ENCODE measurements at regions not wholly inside any gene's neighbourhood (a gene's known extent, or its start where the extent isn't known, plus 50 kb on each side); places are given as distances from the start of the nearest gene placed in this dataset.

DNA sequence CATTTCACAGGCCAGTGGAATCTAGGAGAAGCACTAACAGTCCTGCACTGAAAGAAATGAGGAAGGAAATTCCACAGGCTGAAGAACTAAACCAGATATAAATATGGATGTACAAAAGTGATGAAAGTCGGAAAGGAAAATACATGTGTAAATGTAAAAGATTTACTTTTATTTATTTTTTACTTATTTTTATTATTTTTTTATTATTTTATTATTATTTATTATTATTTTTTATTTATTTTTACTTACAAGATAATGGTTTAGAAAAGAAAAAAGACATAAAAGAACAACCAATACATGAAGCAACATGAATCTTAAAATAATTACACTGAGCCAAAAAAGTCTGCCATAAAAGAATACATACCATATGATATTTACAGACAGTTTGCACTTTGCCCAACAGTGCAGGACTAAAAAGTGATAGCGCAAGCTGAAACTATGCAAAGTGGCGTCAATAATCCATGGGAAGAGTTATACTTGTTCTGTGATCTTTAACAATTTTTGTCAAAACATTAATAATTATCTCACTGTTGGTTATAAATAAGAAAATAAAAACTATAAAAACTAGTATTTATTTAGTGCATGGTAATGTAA lies 317.8 kb upstream of the MKI67 start:
- DNase-seq (ENCODE audit: low read depth, low spot score) = no peak
- H3K27ac ChIP-seq = no peak overlapping the region

DNA sequence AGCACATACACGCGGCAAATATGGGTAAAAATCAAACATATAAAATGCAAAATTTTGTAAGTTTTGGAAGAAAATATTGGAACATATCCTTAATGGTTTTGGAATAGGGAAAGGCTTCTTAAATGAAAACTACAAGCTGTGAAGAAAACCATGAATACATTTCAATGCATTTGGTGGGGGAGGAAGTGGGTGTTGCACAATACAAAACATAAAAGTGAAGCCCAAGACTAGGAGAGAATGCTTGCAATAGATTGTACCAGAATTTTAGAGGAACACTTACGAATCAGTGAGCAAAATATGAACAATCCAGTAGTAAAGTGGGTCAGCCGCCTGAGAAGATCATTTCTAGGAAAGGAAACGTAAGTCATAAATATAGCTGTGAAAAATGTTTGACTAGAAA lies 322.6 kb upstream of the MKI67 start:
- no peak for DNase-seq (ENCODE audit: low read depth, low spot score)

GRCh38 chr10:128451879-128452278 lies 325.7 kb upstream of the MKI67 start:
- no peak for DNase-seq (ENCODE audit: low read depth, low spot score)
- no peak overlapping the region for H3K27ac ChIP-seq

More for the DNA sequence above, 322.6 kb upstream of the MKI67 start:
- no peak overlapping the region for H3K27ac ChIP-seq

DNA sequence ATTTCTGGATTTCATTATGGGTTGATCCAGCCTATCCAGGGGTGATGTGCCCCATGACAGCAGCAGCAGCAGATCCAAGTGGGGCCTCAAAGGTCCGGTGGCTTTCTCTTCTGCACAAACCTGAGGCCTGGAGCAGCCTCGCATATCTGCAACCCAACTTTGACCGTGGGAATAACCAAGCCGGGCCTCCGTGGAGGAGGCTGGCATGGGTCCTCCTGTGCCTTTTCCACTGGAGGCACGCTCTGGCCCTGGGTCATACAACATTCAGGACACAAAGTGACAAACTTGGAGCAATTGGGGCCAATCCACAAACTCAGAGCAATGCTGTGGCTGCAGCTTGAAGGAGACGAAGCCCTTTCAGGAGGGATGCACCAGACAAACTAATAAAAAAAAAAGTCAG lies 330.0 kb upstream of the MKI67 start:
- no peak for DNase-seq (ENCODE audit: low read depth, low spot score)
- no peak overlapping the region for H3K27ac ChIP-seq

GRCh38 chr10:128457136-128457535 lies 330.9 kb upstream of the MKI67 start:
- no peak overlapping the region for H3K27ac ChIP-seq
- no peak for DNase-seq (ENCODE audit: low read depth, low spot score)

DNA sequence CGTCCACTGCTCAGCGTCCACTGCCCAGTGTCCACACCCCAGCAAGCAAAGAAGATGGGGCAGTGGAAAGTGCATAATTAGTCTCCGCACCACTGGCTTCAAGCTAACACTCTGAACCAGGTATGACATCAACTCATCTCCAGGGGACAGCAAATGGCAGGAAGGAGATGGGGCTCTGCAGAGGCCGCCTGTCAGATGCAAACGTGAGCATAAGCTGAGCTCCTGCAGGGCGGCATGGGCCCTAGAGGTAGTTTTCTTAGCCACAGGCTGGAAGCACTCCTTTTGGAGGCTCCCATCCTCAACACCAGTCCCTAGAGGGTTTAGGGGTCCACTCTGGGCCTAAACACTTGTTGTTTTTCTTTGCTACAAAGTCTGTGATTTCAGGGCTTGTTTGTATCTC lies 335.8 kb upstream of the MKI67 start:
- no peak for DNase-seq (ENCODE audit: low read depth, low spot score)
- no peak overlapping the region for H3K27ac ChIP-seq

GRCh38 chr10:128462844-128463243 lies 336.6 kb upstream of the MKI67 start:
- DNase-seq (ENCODE audit: low read depth, low spot score) = no peak

DNA sequence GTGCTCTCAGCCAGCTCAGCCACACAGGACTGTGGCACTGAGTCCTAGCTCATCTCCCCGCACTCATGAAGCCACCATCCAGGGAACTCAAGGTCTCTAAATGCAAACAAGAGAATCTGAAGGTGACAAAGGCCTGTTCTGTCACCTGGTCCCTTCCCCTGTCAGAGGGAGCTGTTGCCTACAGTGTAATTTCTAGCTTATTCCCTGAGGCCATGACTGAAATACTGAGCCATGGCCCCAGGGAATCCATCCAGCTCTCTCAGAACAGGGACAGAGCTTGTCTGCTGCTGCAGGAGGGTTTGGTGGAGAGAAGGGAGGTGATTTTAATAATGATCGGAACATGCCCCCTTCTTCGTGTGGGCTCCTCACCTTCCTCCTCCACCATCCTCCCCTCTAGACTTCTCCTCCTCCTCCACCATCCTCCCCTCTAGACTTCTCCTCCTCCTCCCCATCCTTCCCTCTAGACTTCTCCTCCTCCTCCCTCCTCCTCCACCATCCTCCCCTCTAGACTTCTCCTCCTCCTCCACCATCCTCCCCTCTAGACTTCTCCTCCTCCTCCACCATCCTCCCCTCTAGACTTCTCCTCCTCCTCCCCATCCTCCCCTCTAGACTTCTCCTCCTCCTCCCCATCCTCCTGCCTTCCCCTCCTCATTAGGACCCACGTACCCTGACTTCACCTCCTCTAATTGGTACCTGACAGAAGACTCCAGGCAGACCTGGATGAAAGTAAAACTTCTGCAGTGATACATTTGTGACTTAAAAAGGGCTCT lies 338.0 kb upstream of the MKI67 start:
- DNase-seq (ENCODE audit: low read depth, low spot score) = no peak
- H3K27ac ChIP-seq = no peak overlapping the region

More at GRCh38 chr10:128462844-128463243, 336.6 kb upstream of the MKI67 start:
- no peak overlapping the region for H3K27ac ChIP-seq

DNA sequence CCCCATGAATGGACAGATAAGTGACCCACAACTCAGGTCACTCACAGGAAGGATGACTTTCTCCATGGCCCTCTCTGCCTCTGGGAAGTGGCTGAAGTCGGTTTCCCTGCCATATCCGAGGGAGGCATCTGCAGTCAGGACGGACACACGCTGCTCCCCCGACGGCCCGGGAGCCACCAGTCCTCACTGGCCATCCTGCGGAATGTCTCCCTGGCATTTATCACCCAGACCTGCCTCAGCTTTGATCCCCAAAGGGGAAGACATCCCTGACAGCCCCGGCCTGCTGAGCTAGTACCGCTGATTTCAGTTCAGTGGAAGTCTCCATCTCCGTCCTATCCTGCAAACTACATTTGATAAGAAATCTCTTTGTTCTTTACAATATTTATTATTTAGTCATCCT lies 339.5 kb upstream of the MKI67 start:
- no peak for DNase-seq (ENCODE audit: low read depth, low spot score)
- no peak overlapping the region for H3K27ac ChIP-seq

DNA sequence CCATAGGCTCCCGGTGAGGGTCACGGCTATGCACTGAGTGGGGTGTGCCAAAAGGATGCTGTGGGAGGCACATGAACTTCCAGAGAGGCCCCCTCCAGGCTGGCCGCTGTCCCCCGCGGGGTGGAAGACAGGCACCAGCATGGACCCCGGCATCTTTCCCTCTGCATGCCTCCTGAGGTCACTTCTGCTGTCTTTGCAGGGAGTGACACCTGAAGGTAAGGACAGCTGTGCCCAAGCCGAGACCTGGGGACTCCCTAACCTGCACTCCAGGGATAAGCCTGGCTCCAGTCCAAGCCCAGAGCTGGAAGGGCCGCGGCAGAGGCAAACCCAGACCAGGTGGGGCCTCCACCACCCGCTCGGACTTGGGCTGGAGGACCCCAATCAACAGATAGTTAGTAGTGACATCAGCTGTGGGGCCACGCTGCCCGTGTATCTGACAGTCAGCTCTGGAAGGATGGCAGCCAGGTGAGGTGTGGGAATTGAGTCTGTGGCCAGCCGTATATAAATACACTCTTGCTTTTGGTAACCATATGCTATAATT lies 340.7 kb upstream of the MKI67 start:
- no peak for DNase-seq (ENCODE audit: low read depth, low spot score)
- no peak overlapping the region for H3K27ac ChIP-seq

- H3K27ac ChIP-seq = no peak overlapping the region
- DNase-seq (ENCODE audit: low read depth, low spot score) = no peak
Observed at GRCh38 chr10:128468462-128468861, 342.2 kb upstream of the MKI67 start.

GRCh38 chr10:128469515-128469914 lies 343.3 kb upstream of the MKI67 start:
- DNase-seq (ENCODE audit: low read depth, low spot score) = no peak
- H3K27ac ChIP-seq = no peak overlapping the region

- DNase-seq (ENCODE audit: low read depth, low spot score) = no peak
- H3K27ac ChIP-seq = no peak overlapping the region
Observed at GRCh38 chr10:128470321-128470965, 344.2 kb upstream of the MKI67 start.

DNA sequence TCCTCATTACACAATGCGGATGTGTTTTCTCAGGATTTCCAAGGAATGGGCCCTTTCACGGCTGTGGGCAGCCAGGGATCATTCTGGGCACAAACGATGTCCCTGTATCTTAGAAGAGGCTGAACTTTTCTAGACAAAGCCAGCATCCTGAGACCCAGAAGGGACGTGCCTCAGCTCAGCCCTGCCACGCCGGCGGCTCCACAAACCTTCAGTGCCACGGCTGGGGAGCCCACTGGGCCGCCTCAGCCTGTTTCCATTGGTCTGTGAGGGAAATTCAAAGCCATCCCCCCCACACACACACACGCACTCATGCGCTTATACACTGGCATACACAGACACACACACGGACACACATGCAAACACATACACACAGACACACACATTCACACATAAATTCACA lies 344.9 kb upstream of the MKI67 start:
- H3K27ac ChIP-seq = no peak overlapping the region
- DNase-seq (ENCODE audit: low read depth, low spot score) = no peak

DNA sequence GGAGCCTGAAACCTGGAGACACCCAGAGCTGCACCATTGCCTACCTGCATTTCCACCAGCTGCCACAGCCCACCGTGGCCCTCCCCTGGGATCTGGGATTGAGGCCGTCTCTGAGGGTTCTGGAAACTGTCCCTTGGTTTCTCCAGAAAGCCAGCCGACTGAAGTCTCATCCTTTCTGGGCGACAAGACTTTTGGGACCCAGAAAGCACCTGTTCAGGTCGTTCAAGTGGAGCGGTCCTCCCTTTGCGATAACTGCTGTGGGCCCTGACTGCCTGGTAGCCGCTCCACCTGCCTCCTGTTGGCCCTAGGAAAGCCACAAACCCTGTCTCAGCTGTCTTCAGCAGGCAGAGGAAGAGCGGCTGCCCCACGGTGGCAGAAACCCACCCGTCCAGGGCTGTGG lies 346.0 kb upstream of the MKI67 start:
- no peak for DNase-seq (ENCODE audit: low read depth, low spot score)
- H3K27ac ChIP-seq = no peak overlapping the region

GRCh38 chr10:128473396-128473795 lies 347.2 kb upstream of the MKI67 start:
- H3K27ac ChIP-seq = no peak overlapping the region
- no peak for DNase-seq (ENCODE audit: low read depth, low spot score)

- H3K27ac ChIP-seq = no peak overlapping the region
- DNase-seq (ENCODE audit: low read depth, low spot score) = no peak
Observed at GRCh38 chr10:128473911-128474310, 347.7 kb upstream of the MKI67 start.

- DNase-seq (ENCODE audit: low read depth, low spot score) = no peak
- H3K27ac ChIP-seq = no peak overlapping the region
Observed at GRCh38 chr10:128474571-128474970, 348.3 kb upstream of the MKI67 start.

DNA sequence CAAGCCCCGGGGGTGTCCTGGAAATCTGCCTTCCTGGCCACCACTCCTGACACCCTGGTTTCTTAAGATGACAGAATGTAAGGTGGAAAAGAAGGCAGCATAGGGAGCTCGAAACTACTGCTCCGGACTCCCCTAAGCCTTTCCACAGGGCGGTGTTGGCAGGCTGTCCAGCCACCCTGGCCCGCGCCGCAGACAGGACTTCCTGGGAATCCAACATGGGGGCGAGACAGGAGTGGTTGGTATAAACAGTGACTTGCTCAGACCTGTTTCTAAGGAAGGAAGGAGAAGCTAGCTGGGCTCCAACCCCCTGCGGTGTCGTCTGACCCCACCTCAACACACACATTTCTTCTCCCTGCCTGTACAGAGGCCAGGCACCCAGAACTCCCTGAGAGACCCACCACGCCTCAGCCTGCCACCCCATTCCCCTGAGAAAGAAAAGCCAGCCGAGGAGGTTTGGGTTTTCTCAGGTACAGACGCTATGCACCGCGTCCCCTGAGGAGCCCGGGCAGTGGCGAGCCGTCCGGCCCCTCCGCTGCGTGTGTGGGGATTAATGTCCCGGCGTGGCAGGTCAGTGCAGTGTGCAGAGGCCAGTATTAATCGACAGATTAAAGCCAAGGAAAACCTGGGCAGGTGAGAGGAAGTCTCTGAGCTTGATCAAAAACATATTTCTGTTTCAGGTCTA lies 349.6 kb upstream of the MKI67 start:
- H3K27ac ChIP-seq = no peak overlapping the region
- DNase-seq (ENCODE audit: low read depth, low spot score) = no peak

DNA sequence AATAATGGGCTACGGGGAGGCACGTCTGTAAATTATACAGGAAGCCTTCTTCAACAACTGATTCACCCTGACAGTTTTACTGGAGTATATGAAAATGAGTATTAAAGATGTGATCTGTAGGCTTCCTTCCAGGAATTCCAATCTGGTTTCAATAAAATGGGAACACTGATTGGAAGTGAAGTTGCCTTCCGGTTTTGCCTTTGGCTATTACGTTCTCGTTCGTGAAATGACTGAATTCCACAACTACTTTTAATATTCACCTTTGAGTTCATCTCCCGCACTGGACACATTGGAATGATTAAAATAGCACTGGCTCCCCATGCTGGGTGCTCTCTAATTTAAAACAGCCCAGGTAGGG lies 350.1 kb upstream of the MKI67 start:
- no peak overlapping the region for H3K27ac ChIP-seq
- no peak for DNase-seq (ENCODE audit: low read depth, low spot score)

- no peak for DNase-seq (ENCODE audit: low read depth, low spot score)
- H3K27ac ChIP-seq = no peak overlapping the region
Observed at GRCh38 chr10:128476845-128477244, 350.6 kb upstream of the MKI67 start.
